Astrocyte (in vitro differentiated cells and primary cell): ENCODE measurements at regions not wholly inside any gene's neighbourhood (a gene's known extent, or its start where the extent isn't known, plus 50 kb on each side); places are given as distances from the start of the nearest gene placed in this dataset.

Source experiments
- CTCF ChIP-seq: IDR thresholded peaks from 2 replicates; pipeline ENCODE4 v1.5.1; 2011; ENCODE audit warnings: low read depth, mild to moderate bottlenecking, inconsistent platforms, low read length, moderate library complexity; ENCODE audit not compliant: insufficient read depth
- EZH2 ChIP-seq: IDR thresholded peaks from 2 replicates; pipeline ENCODE4 v1.6.1; 2012; ENCODE audit warnings: mild to moderate bottlenecking, low read length, inconsistent platforms; ENCODE audit not compliant: insufficient read depth

GRCh38 chr20:57092900-57093530 is 173.4 kb downstream of the BMP7 start:
- TF ChIP-seq CTCF (no peak), EZH2 (no peak)
